Adrenal gland (tissue), 9 donors: ENCODE measurements at regions not wholly inside any gene's neighbourhood (a gene's known extent, or its start where the extent isn't known, plus 50 kb on each side); places are given as distances from the start of the nearest gene placed in this dataset.

Experiments
- DNase-seq, 7 donors: peaks; one replicate each; pipeline ENCODE4 v3.0.0-alpha.2; 2019 to 2020
- H3K27ac ChIP-seq, 5 donors: fragments of 200-600 bp; sonication (generic) in 4 of 5; 1 replicate in 3 of 5; 2 replicates in 2 of 5; pipeline versions ENCODE4 v1.5.1 to v1.8.0; 2016 to 2020; ENCODE audit warnings: mild to moderate bottlenecking in 1 of 5
- H3K27me3 ChIP-seq: fragments of 200-600 bp; 2 replicates; pipeline ENCODE4 v1.8.0; 2021
- H3K36me3 ChIP-seq, 2 donors: fragments of 200-600 bp; replicated peaks in 1 of 2; 1 replicate in 1 of 2; 2 replicates in 1 of 2; pipeline versions ENCODE4 v1.5.1 to v1.8.0; 2018 to 2022
- H3K4me1 ChIP-seq, 2 donors: fragments of 200-600 bp; replicated peaks in 1 of 2; 1 replicate in 1 of 2; 2 replicates in 1 of 2; pipeline versions ENCODE4 v1.5.1 to v1.8.0; 2018 to 2021
- H3K4me3 ChIP-seq, 4 donors: fragments of 200-600 bp; sonication (generic) in 3 of 4; one replicate each; pipeline ENCODE4 v1.5.1; 2016 to 2018
- H3K9me3 ChIP-seq, 3 donors: fragments of 200-600 bp; sonication (generic) in 1 of 3; replicated peaks in 1 of 3; 1 replicate in 2 of 3; 2 replicates in 1 of 3; pipeline versions ENCODE4 v1.5.1 to v1.8.0; 2016 to 2021
- CTCF ChIP-seq, 6 experiments: fragments of 450-650 bp in 4 of 6; fragments of 200-600 bp in 2 of 6; sonication (generic) in 1 of 6; IDR thresholded peaks; 1 replicate in 5 of 6; 2 replicates in 1 of 6; pipeline versions ENCODE4 v1.5.1 to v1.8.0; 2016 to 2021; ENCODE audit warnings: antibody characterized with exemption in 6 of 6, mild to moderate bottlenecking in 2 of 6, moderate library complexity in 1 of 6
- POLR2A ChIP-seq, 2 donors: fragments of 450-650 bp; IDR thresholded peaks; one replicate each; pipeline ENCODE4 v1.6.1; 2017; ENCODE audit warnings: antibody characterized with exemption in 2 of 2, mild to moderate bottlenecking in 2 of 2, moderate library complexity in 1 of 2
- WGBS, 4 donors: extraction: QIAGEN DNeasy Blood & Tissue Kit in 2 of 4; methylation state at CpG; one replicate each; pipeline versions ENCODE4 v1.1.5 to v1.1.7; 2013 to 2017; 5-methylcytosine and 5-hydroxymethylcytosine counted together
- intact Hi-C, 2 donors: fragments of 100-400 bp; cut with DNase I; formaldehyde crosslinking; loops; one replicate each; pipeline versions ENCODE4 v1.14.1 to v1.15.0; 2022 to 2023
- donor health status: healthy with polysubstance abuse.
- donor health status: Bipolar disorder and iron deficiency.
- donor health status: DM: yes; HTN: yes; CAD: no.
- donor health status: DM: no; HTN: no; CAD: no.
- donor health status: DM: no; HTN: no; CAD: no.

GRCh38 chr5:117461966-117462365 lies 887.3 kb upstream of the SEMA6A start:
- intact Hi-C loops: no loop called here
- no peak for DNase-seq
- Histone ChIP-seq H3K27me3 (no peaks in the 10 kb centered on the region), H3K36me3 (no peaks in the 10 kb centered on the region), H3K4me3 (no peak overlapping the region), H3K4me1 (no peaks in the 10 kb centered on the region), H3K27ac (no peak overlapping the region), H3K9me3 (no peaks in the 10 kb centered on the region)
- TF ChIP-seq CTCF (IDR thresholded peaks at IDR 0.05): no peak
- TF ChIP-seq POLR2A (IDR thresholded peaks at IDR 0.05): no peak
- 72 to 77% (median 74%) methylated on average over 2 of the region's 2 CpGs for WGBS, 4 donors

- Histone ChIP-seq H3K27me3 (no peaks in the 10 kb centered on the region), H3K4me3 (no peak overlapping the region), H3K4me1 (no peaks in the 10 kb centered on the region), H3K27ac (no peak overlapping the region), H3K36me3 (no peaks in the 10 kb centered on the region), H3K9me3 (no peaks in the 10 kb centered on the region)
- 50 to 68% (median 59%) methylated on average over 1 of the region's 1 CpG for WGBS, 4 donors
- no peak for TF ChIP-seq CTCF (IDR thresholded peaks at IDR 0.05)
- TF ChIP-seq POLR2A (IDR thresholded peaks at IDR 0.05): no peak
- DNase-seq: no peak
- intact Hi-C loops: no loop called here
These were observed 886.8 kb upstream of the SEMA6A start for GRCh38 chr5:117461403-117461802.

- 93 to 95% (median 94%) methylated on average over 1 of the region's 1 CpG for WGBS, 4 donors
- intact Hi-C loops: loop anchor here in 1 of 2 donors (10.0 kb wide), 1 partner anchor 1337 kb away; no protein-coding TSS in a partner anchor
- no peak for DNase-seq
These were observed 883.0 kb upstream of the SEMA6A start for GRCh38 chr5:117457656-117458055.

GRCh38 chr5:117456866-117457470 lies 882.3 kb upstream of the SEMA6A start:
- Histone ChIP-seq H3K27ac (no peak overlapping the region), H3K4me1 (no peaks in the 10 kb centered on the region), H3K4me3 (no peak overlapping the region), H3K36me3 (no peaks in the 10 kb centered on the region), H3K27me3 (no peaks in the 10 kb centered on the region), H3K9me3 (no peaks in the 10 kb centered on the region)
- WGBS, 4 donors: 43 to 79% (median 69%) methylated on average over 4 of the region's 4 CpGs
- intact Hi-C loops: loop anchor here in 1 of 2 donors (10.0 kb wide), 1 partner anchor 1338 kb away; no protein-coding TSS in a partner anchor
- DNase-seq: no peak
- no peak for TF ChIP-seq POLR2A (IDR thresholded peaks at IDR 0.05)
- no peak for TF ChIP-seq CTCF (IDR thresholded peaks at IDR 0.05)

More at GRCh38 chr5:117457656-117458055, 883.0 kb upstream of the SEMA6A start:
- H3K4me3 ChIP-seq: no peak overlapping the region
- H3K4me1 ChIP-seq: no peaks in the 10 kb centered on the region
- H3K27ac ChIP-seq: no peak overlapping the region
- TF ChIP-seq POLR2A (IDR thresholded peaks at IDR 0.05): no peak
- no peak for TF ChIP-seq CTCF (IDR thresholded peaks at IDR 0.05)
- no peaks in the 10 kb centered on the region for H3K36me3 ChIP-seq
- no peaks in the 10 kb centered on the region for H3K9me3 ChIP-seq
- H3K27me3 ChIP-seq: no peaks in the 10 kb centered on the region
